Choroid plexus epithelial cell (primary cell): ENCODE measurements at regions not wholly inside any gene's neighbourhood (a gene's known extent, or its start where the extent isn't known, plus 50 kb on each side); places are given as distances from the start of the nearest gene placed in this dataset.

Experiments used
- DNase-seq: peaks from one replicate; pipeline ENCODE4 v3.0.0-alpha.2; 2010; ENCODE audit warnings: low read depth
- H3K4me3 ChIP-seq: 2 replicates; pipeline ENCODE4 v1.5.1; 2011; ENCODE audit warnings: low read depth, mild to moderate bottlenecking, control low read depth, low read length, moderate library complexity
- CTCF ChIP-seq: conservative IDR thresholded peaks from 2 replicates; pipeline ENCODE4 v1.5.1; 2011; ENCODE audit warnings: low read depth, mild to moderate bottlenecking, control low read depth, inconsistent platforms, low read length, moderate library complexity

DNA sequence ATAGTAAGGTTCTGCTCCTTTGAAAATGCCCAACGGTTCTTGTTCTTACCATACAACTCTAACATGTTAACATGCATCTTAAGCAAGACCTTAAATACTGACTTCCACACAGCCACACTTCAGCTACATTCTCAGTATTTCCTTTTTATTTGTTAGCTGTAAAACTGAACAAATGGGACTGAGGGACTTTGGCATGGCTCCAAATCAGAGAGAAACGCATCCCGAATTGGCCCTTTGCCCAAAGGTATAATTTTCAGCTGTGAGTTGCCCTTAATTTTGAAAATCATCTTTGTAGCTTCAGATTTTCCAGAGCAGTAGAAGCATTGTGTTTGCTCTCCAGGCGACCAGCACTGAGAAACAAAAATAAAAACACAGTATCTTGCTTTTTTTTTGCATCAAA, 56.4 kb downstream of the NEUROD6 start:
- no peak for TF ChIP-seq CTCF
- DNase-seq, result no peak
- no peak overlapping the region for H3K4me3 ChIP-seq

DNA sequence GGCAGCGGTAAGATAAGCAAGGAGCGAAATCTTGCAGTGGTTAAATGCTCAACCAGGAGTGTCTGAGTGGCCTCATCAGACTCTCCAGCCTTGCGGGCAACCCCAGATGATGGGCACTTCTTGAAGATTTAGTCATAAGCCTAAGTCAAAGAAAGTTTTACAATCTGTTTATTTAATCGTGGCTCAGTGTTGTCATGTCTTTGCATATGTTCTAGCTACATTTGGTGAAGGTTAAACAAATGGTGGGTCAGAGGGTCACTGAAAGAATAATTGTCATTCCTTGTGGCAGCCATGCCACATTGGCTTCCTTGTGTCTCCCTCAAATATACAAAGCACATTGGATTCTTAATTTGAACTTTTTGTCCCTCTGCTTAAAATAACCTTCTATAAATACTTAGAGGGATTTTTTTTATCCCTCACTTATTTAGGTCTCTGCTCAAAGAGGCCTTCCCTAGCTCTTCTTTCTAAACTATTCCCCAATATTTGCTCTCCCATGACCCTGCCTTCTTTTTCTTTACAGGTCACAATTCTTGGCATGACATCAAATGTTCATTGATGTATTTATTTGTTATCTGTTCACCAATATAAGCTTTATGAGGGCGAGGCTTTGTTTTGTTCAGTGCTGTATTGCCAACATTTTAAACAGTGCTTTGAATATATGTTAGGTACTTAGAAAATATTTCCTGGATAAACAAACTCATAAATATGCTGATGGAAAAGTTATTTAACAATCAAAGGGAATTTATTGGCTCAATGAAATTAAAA, 68.7 kb downstream of the NEUROD6 start:
- no peak for TF ChIP-seq CTCF
- no peak for DNase-seq
- no peak overlapping the region for H3K4me3 ChIP-seq

GRCh38 chr7:31267486-31267885, 73.0 kb downstream of the NEUROD6 start:
- no peak for DNase-seq
- no peak for TF ChIP-seq CTCF
- no peak overlapping the region for H3K4me3 ChIP-seq

- TF ChIP-seq CTCF, result no peak
- DNase-seq, result no peak
- no peak overlapping the region for H3K4me3 ChIP-seq
Observed at GRCh38 chr7:31263338-31263737, 77.2 kb downstream of the NEUROD6 start.

DNA sequence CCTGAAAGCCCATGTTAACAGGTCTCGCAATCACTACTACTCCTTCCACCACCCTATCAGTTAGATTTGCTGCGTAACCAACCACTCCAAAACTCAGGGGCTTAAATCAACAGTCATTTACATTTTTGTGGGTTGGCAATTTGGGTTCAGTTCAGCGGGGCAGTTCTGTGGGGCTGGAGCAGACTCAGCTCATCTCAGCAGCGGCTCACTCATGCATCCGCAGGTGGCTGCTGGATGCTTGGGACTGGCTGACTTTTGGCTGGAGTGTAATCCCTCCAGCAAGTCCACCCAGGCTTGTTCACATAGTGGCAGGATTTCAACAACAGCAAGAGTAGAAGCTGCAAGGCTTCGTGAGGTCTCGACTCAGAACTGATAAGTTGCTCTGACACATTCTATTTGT, 79.2 kb downstream of the NEUROD6 start:
- no peak overlapping the region for H3K4me3 ChIP-seq
- DNase-seq, result no peak
- no peak for TF ChIP-seq CTCF

GRCh38 chr7:31260851-31261250, 79.7 kb downstream of the NEUROD6 start:
- H3K4me3 ChIP-seq, result no peak overlapping the region
- TF ChIP-seq CTCF, result no peak
- DNase-seq, result no peak

GRCh38 chr7:31258391-31258790, 82.1 kb downstream of the NEUROD6 start:
- TF ChIP-seq CTCF, result no peak
- no peak overlapping the region for H3K4me3 ChIP-seq
- DNase-seq, result no peak
